ENCODE measurements at regions not wholly inside any gene's neighbourhood (a gene's known extent, or its start where the extent isn't known, plus 50 kb on each side); places are given as distances from the start of the nearest gene placed in this dataset.

DNA sequence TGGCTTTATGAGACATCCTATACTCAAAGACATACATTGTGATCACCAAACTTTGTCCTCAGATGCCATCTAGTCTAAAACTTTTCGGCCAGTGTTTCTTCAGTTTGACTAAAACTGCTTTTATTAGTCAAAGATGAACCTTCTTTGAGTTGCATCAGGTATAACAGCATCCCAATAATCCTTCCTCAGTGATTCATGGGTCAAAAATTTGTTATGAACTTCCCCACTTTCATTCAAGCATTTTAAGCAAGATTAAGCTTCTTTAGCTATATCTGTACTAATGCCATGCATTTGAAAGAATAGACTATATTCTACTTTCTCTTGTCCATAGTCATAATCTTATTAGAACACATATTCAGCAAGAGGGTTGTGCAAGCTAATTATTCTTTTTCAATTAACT, 1070.4 kb upstream of the ADGRL3 start:
- Histone ChIP-seq H3K4me3 (no peak overlapping the region), H3K27ac (replicated peaks) (no peak overlapping the region), H3K36me3 (no peaks in the 10 kb centered on the region), H3K4me1 (no peaks in the 10 kb centered on the region), H3K27me3 (ENCODE audit: low read depth) (no peaks in the 10 kb centered on the region), H3K9me3 (replicated peaks) (no peaks in the 10 kb centered on the region)
- DNase-seq: no peak
- TF ChIP-seq, protein P1, sequence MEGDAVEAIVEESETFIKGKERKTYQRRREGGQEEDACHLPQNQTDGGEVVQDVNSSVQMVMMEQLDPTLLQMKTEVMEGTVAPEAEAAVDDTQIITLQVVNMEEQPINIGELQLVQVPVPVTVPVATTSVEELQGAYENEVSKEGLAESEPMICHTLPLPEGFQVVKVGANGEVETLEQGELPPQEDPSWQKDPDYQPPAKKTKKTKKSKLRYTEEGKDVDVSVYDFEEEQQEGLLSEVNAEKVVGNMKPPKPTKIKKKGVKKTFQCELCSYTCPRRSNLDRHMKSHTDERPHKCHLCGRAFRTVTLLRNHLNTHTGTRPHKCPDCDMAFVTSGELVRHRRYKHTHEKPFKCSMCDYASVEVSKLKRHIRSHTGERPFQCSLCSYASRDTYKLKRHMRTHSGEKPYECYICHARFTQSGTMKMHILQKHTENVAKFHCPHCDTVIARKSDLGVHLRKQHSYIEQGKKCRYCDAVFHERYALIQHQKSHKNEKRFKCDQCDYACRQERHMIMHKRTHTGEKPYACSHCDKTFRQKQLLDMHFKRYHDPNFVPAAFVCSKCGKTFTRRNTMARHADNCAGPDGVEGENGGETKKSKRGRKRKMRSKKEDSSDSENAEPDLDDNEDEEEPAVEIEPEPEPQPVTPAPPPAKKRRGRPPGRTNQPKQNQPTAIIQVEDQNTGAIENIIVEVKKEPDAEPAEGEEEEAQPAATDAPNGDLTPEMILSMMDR (IDR thresholded peaks at IDR 0.05; ENCODE audit: borderline replicate concordance): no peak
- intact Hi-C loops (cut with micrococcal nuclease): no loop called here

DNA sequence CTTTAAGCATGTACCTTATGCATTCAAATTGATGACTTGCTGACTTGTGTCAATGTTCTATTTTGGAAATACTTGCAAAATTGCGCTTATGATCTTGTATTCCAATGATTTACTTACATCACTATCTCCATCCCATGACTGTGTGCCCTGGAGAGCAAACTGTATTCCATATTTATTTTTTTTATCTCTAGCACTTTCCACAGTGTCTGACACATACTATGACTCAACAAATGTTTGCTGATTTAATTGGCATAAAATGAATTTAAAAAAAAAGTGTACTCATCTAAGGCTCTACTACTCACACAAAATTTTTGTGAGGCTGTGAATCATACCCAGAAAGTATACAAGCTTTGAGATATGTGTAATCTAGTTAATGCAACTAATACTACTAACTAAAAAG, 1066.8 kb upstream of the ADGRL3 start:
- Histone ChIP-seq H3K27me3 (ENCODE audit: low read depth) (no peaks in the 10 kb centered on the region), H3K36me3 (no peaks in the 10 kb centered on the region), H3K9me3 (replicated peaks) (peaks cover 4% of the 10 kb centered on the region), H3K4me3 (no peak overlapping the region), H3K27ac (replicated peaks) (no peak overlapping the region), H3K4me1 (no peaks in the 10 kb centered on the region)
- no peak for DNase-seq
- TF ChIP-seq, protein P1 (IDR thresholded peaks at IDR 0.05; ENCODE audit: borderline replicate concordance): no peak
- intact Hi-C loops (cut with micrococcal nuclease): no loop called here

DNA sequence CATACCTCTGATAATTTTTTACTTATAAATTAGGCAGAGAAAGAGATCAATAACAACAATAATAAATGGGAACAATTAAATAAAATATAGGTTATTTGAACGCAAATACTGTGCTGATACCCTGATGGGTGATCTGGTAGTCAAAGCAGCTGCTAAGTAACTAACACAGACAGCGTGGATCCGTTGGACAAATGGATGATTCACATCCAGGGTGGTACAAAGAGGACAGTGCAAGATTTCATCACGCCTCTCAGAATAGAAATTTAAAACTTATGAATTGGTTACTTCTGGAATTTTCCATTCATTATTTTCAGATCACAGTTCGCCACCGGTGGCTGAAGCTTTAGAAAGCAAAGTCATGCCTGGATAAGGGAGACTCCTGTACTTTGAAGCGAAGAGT, 1066.0 kb upstream of the ADGRL3 start:
- H3K9me3 ChIP-seq (replicated peaks): peaks cover 4% of the 10 kb centered on the region
- no peaks in the 10 kb centered on the region for H3K27me3 ChIP-seq (ENCODE audit: low read depth)
- intact Hi-C loops (cut with micrococcal nuclease): no loop called here
- no peak overlapping the region for H3K27ac ChIP-seq (replicated peaks)
- H3K4me1 ChIP-seq: no peaks in the 10 kb centered on the region
- H3K4me3 ChIP-seq: no peak overlapping the region
- no peak for DNase-seq
- no peaks in the 10 kb centered on the region for H3K36me3 ChIP-seq
- TF ChIP-seq, protein P1 (IDR thresholded peaks at IDR 0.05; ENCODE audit: borderline replicate concordance): no peak

DNA sequence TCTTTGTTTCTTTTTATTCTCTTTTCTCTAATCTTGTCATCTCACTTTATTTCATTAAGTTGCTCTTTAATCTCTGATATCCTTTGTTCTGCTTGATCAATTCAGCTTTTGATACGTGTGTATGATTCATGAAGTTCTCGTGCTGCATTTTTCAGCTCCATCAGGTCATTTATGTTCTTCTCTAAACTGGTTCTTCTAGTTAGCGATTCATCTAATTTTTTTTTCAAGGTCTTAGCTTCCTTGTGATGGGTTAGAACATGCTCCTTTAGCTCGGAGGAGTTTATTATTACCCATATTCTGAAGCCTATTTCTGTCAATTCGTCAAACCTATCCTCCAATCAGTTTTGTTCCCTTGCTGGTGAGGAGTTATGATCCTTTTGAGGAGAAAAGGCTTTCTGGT, 1045.0 kb upstream of the ADGRL3 start:
- Histone ChIP-seq H3K4me3 (no peak overlapping the region), H3K36me3 (no peaks in the 10 kb centered on the region), H3K9me3 (replicated peaks) (peaks cover 32% of the 10 kb centered on the region), H3K27ac (replicated peaks) (no peak overlapping the region), H3K4me1 (no peaks in the 10 kb centered on the region), H3K27me3 (ENCODE audit: low read depth) (no peaks in the 10 kb centered on the region)
- no peak for DNase-seq
- intact Hi-C loops (cut with micrococcal nuclease): no loop called here
- TF ChIP-seq, protein P1 (IDR thresholded peaks at IDR 0.05; ENCODE audit: borderline replicate concordance): no peak

DNA sequence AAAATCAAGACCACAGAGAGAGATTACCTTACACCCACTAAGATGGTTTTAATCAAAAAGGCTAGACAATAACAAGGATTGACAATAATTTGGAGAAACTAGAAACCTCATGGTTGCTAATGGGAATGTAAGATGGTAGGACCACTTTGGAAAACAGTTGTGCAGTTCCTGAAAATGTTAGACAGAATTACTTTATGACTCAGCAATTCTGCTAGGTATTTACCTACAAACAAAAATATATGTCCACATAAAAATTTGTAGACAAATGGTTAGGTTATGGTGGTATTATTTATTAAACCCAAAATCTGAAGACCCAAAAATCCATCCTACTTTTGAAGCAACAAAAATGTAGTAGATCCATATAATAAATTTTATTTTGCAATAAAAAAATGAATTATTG, 1027.0 kb upstream of the ADGRL3 start:
- Histone ChIP-seq H3K36me3 (no peaks in the 10 kb centered on the region), H3K9me3 (replicated peaks) (no peaks in the 10 kb centered on the region), H3K27ac (replicated peaks) (no peak overlapping the region), H3K4me1 (no peaks in the 10 kb centered on the region), H3K4me3 (no peak overlapping the region), H3K27me3 (ENCODE audit: low read depth) (no peaks in the 10 kb centered on the region)
- no peak for DNase-seq
- TF ChIP-seq, protein P1 (IDR thresholded peaks at IDR 0.05; ENCODE audit: borderline replicate concordance): no peak
- intact Hi-C loops (cut with micrococcal nuclease): no loop called here

DNA sequence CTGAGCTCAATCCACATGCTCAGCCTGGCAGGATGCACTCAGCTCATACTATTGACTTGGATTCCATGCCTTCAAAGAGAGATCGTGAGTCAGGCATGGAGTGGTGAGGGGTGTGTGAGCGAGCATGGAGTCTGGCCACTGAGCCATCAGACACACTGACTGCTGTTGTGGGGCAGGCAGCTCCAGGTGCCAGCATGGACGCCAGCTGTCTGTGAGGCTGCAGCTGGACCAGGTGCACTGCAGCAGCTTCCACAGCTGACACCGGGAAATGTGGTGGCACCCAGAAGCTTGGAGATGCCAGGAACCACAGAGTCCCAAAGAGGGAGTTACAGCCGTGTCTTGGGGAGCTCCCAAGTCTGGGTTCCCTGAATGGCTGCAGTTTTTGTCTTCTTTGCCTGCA, 1026.4 kb upstream of the ADGRL3 start:
- TF ChIP-seq, protein P1 (IDR thresholded peaks at IDR 0.05; ENCODE audit: borderline replicate concordance): no peak
- H3K27me3 ChIP-seq (ENCODE audit: low read depth): no peaks in the 10 kb centered on the region
- intact Hi-C loops (cut with micrococcal nuclease): no loop called here
- no peak for DNase-seq
- H3K27ac ChIP-seq (replicated peaks): no peak overlapping the region
- H3K9me3 ChIP-seq (replicated peaks): no peaks in the 10 kb centered on the region
- no peaks in the 10 kb centered on the region for H3K36me3 ChIP-seq
- H3K4me1 ChIP-seq: no peaks in the 10 kb centered on the region
- no peak overlapping the region for H3K4me3 ChIP-seq

Data from left ventricle myocardium inferior (tissue), 1 donor.